Thoracic aorta (tissue), 2 donors: ENCODE measurements at regions not wholly inside any gene's neighbourhood (a gene's known extent, or its start where the extent isn't known, plus 50 kb on each side); places are given as distances from the start of the nearest gene placed in this dataset.

ENCODE experiments used
- ATAC-seq: fragments of 150-250 bp; one replicate; pipeline ENCODE4 v1.8.0; 2017; ENCODE audit warnings: low read depth; ENCODE audit not compliant: insufficient number of reproducible peaks, low FRiP score
- DNase-seq: peaks from one replicate; pipeline ENCODE4 v3.0.0-alpha.2; 2020; ENCODE audit warnings: low spot score
- H3K27ac ChIP-seq, 2 donors: fragments of 200-600 bp; sonication (generic); 1 replicate in 1 of 2; 2 replicates in 1 of 2; pipeline ENCODE4 v1.5.1; 2016; ENCODE audit warnings: mild to moderate bottlenecking in 2 of 2, moderate library complexity in 2 of 2
- H3K27me3 ChIP-seq: fragments of 200-600 bp; sonication (generic); replicated peaks from 2 replicates; pipeline ENCODE4 v1.6.0; 2016; ENCODE audit warnings: mild to moderate bottlenecking; ENCODE audit not compliant: insufficient read depth
- H3K36me3 ChIP-seq: fragments of 200-600 bp; sonication (generic); one replicate; pipeline ENCODE4 v1.5.1; 2016
- H3K4me1 ChIP-seq, 2 donors: fragments of 200-600 bp; sonication (generic); 1 replicate in 1 of 2; 2 replicates in 1 of 2; pipeline versions ENCODE4 v1.5.1 to v1.6.0; 2016; ENCODE audit warnings: low read depth in 2 of 2, mild to moderate bottlenecking in 1 of 2; ENCODE audit not compliant: control insufficient read depth in 1 of 2
- H3K4me3 ChIP-seq: fragments of 200-600 bp; sonication (generic); 2 replicates; pipeline ENCODE4 v1.5.1; 2016; ENCODE audit warnings: mild to moderate bottlenecking
- H3K9me3 ChIP-seq: fragments of 200-600 bp; sonication (generic); 2 replicates; pipeline ENCODE4 v1.5.1; 2016
- TF ChIP-seq, protein P1 (sequence below): fragments of 200-600 bp; sonication (generic); IDR thresholded peaks from one replicate; pipeline ENCODE4 v1.5.1; 2019; ENCODE audit warnings: antibody characterized with exemption

GRCh38 chr13:23953860-23954512 lies 56.7 kb upstream of the C1QTNF9B start:
- no peaks in the 10 kb centered on the region for H3K4me1 ChIP-seq
- no peak overlapping the region for H3K4me3 ChIP-seq
- no peaks in the 10 kb centered on the region for H3K9me3 ChIP-seq
- no peak for ATAC-seq
- no peaks in the 10 kb centered on the region for H3K27me3 ChIP-seq
- no peaks in the 10 kb centered on the region for H3K36me3 ChIP-seq
- H3K27ac ChIP-seq: no peak overlapping the region
- no peak for DNase-seq
- TF ChIP-seq, protein P1, sequence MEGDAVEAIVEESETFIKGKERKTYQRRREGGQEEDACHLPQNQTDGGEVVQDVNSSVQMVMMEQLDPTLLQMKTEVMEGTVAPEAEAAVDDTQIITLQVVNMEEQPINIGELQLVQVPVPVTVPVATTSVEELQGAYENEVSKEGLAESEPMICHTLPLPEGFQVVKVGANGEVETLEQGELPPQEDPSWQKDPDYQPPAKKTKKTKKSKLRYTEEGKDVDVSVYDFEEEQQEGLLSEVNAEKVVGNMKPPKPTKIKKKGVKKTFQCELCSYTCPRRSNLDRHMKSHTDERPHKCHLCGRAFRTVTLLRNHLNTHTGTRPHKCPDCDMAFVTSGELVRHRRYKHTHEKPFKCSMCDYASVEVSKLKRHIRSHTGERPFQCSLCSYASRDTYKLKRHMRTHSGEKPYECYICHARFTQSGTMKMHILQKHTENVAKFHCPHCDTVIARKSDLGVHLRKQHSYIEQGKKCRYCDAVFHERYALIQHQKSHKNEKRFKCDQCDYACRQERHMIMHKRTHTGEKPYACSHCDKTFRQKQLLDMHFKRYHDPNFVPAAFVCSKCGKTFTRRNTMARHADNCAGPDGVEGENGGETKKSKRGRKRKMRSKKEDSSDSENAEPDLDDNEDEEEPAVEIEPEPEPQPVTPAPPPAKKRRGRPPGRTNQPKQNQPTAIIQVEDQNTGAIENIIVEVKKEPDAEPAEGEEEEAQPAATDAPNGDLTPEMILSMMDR: no peak

DNA sequence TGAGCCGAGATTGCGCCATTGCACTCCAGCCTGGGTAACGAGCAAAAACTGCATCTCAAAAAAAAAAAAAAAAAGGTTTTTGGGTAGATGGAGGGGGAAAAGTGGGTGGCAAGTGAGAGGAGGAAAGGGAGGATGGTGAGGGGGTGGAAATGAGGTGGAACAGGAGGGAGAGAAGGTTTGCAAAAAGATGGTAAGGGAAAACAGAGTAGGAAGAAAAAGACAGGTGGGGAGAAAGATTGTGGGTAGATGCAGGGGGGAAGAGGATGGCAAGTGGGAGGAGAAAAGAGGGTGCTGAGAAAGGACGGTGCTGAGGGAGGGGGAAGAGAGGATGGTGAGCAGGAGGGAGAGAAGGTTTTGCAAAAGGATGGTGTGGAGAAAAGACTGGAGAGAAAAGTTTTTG lies 57.8 kb upstream of the C1QTNF9B start:
- TF ChIP-seq, protein P1: no peak
- ATAC-seq (no peak), DNase-seq (no peak)
- no peaks in the 10 kb centered on the region for H3K4me1 ChIP-seq
- no peaks in the 10 kb centered on the region for H3K36me3 ChIP-seq
- H3K27ac ChIP-seq: no peak overlapping the region
- no peaks in the 10 kb centered on the region for H3K9me3 ChIP-seq
- H3K4me3 ChIP-seq: no peak overlapping the region
- H3K27me3 ChIP-seq: no peaks in the 10 kb centered on the region

- Histone ChIP-seq H3K27ac (no peak overlapping the region), H3K36me3 (no peaks in the 10 kb centered on the region), H3K9me3 (no peaks in the 10 kb centered on the region), H3K4me1 (no peaks in the 10 kb centered on the region), H3K27me3 (no peaks in the 10 kb centered on the region), H3K4me3 (no peak overlapping the region)
- TF ChIP-seq, protein P1: no peak
- no peak for ATAC-seq
- no peak for DNase-seq
Measured at GRCh38 chr13:23956106-23956505, 58.8 kb upstream of the C1QTNF9B start.

DNA sequence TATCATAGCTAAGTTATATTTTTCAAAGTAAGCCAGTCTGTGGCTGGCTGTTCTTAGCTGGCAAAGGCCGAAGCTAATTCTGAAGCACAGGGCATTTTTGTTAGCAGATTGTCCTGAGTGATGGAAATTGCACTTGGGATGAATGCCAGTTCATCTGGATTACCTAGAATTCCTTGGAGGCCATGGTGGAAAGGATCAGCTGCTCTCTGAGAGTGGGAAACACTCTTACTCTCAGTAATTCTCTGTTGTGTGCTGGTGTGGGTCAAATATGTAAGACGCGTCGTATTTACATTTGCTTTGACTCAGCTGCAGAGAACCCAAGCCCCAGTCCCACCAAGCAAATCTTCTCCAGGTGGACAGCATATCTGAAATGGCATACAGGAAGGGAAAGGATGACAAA lies 60.7 kb upstream of the C1QTNF9B start:
- Histone ChIP-seq H3K4me1 (no peaks in the 10 kb centered on the region), H3K27ac (no peak overlapping the region), H3K9me3 (no peaks in the 10 kb centered on the region), H3K4me3 (no peak overlapping the region), H3K36me3 (no peaks in the 10 kb centered on the region), H3K27me3 (no peaks in the 10 kb centered on the region)
- DNase-seq: no peak
- TF ChIP-seq, protein P1: no peak
- ATAC-seq: no peak

- ATAC-seq (no peak), DNase-seq (no peak)
- Histone ChIP-seq H3K9me3 (no peaks in the 10 kb centered on the region), H3K36me3 (no peaks in the 10 kb centered on the region), H3K4me3 (no peak overlapping the region), H3K27ac (no peak overlapping the region), H3K27me3 (no peaks in the 10 kb centered on the region), H3K4me1 (no peaks in the 10 kb centered on the region)
- TF ChIP-seq, protein P1: no peak
Measured at GRCh38 chr13:23959231-23959862, 62.0 kb upstream of the C1QTNF9B start.
